ENCODE measurements at regions not wholly inside any gene's neighbourhood (a gene's known extent, or its start where the extent isn't known, plus 50 kb on each side); places are given as distances from the start of the nearest gene placed in this dataset.
A peak's percentile ranks its signal among the peaks of the same experiment; 100 is the strongest.

DNA sequence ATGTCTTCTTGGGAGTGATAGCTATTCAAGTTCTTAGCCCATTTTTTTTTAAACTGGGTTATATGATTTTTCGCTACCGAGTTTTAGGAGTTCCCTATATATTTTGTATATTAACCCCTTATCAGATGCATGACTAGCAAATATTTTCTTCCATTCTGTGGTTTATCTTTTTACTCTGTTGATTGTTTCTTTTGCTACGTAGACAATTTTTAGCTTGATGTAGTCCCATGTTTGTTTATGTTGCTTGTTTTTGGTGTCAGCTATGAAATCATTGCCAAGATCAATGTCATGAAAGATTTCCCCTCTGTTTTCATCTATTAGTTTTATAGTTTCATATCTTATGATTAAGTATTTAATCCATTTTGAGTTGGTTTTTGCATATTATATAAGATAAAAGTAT is 480.5 kb downstream of the CDH11 start:
- no peak for DNase-seq

DNA sequence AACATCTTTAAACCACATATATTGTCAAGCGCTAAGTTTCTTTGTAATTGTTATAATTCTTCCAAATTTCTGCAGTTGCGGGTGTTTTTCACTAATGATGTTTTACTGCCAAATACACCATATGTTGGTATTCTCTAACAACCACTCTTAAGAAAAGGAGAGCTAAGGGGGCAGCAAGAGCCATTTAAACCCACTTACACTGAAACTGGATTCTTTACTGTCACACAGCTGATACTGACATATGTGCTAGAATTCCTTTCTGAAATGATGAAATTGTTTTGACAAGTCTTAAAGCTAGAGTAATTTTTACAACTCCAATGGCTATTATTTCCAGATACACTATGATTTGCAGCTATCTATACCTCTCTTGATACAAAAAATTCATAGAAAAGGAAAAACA is 483.1 kb downstream of the CDH11 start:
- no peak for DNase-seq

DNA sequence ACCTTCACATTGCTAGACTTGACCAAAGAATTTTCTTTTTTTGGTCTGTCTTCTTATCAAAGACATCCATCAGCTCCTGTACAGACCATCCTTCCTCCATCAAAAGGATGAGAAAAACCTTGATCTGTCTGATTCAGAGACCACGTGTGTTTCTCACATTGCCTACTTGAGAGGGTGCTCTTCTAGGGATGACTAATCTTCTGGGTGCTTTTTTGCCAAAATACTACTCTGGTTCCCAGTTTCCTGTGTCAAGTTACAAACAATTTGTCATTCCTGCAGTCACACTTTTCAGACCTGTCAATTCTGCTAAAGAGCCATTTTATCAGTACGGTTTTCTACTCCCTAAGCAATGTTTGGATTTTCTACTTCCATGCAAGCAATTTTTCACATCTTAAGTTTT is 492.2 kb downstream of the CDH11 start:
- DNase-seq = no peak

DNA sequence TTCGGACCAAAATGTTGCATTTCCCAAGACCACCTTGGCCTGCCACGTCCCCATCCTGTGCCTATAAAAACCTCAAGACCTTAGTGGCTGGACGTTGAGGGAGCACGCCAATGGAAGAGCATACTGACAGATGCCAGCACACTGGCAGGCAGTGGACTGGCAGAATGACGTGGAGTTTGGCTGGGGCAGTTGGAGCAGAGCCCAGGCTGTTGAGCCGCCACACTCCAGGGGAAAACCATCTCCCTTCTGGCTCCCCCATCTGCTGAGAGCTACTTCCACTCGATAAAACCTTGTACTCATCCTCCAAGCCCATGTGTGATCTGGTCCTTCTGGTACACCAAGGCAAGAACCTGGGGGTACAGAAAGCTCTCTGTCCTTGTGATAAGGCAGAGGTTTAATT is 494.1 kb downstream of the CDH11 start:
- no peak for DNase-seq

DNA sequence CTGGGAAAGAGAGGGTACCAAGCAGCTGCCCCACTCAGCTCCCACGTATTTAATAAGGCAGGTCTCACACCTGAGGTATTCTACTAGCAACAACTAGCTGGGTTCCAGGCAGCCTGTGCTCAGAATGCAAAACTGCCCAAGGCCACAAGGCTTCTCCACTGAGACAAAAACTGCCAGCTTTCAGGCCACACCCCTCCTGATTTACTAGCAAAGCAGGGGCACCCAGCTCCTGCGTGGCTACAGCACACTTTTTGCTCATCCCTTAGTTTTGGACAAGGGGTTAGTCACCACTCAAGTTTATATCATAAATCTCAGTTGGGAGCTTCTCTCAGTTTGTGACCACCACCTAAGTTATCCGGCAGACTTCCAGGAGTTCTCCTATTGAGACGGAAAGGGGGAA is 494.6 kb downstream of the CDH11 start:
- no peak for DNase-seq

DNA sequence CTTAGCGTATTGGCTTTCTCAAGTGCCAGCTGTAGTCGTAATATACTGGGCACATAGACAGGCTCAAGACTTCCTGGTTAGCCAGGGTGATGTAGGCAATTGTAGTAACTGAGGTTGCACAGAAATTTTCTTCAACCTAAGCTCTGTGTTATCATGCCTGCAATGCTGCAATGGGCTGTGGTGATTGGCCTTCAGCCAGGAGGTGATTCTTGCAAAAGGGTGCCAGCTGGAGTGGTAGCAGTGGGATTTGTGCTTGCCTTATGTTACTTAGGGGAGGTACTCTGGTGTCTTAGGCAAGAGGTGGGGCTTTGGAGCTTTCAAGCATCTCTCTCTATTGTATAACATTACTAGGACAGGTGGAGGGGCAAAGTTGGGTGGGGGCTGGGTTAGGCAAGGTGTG is 495.1 kb downstream of the CDH11 start:
- DNase-seq = no peak

DNA sequence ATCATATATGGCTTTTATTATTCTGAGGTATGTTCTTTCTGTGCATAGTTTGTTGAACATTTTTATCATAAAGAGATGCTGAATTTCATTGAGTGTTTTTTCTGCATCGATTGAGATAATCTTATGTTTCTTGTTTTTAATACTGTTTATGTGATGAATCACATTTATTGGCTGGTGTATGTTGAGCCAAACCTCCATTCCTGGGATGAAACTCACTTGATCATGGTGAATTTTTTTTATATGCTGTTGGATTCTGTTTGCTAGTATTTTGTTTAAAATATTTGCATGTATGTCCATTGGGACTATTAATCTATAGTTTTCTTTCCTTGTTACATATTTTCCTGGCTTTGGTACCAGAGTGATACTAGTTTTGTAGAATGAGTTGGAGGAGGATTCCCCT is 500.2 kb downstream of the CDH11 start:
- no peak for DNase-seq

DNA sequence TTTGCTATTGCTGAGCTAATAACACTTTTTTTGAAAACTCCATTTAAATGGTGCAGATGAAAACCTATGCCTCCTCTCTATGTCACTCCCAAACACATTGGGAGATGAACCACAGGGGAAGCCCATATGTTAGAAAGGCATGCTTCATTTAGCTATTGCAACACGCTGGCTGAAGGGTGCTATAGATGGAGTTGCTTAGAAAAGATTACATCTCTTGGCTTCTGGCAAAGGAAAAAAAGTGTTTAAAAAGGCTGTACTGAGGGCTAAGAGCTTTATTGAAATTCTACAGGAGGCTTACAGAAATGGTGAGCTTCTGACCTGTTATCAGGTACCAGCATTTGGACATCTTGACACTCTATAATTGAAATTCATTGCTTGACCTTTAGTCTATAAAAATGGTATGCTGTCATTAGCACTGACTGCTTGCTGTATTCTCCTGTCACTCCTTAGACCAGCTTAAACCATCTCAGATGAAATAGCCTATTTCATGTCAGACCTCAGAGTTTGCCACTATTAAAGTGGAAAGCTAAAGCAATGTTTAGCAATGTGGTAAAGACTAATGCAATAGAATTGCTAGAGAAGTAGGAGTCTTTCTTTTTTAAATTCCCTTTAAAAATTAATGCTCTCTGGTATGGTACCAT is 503.9 kb downstream of the CDH11 start:
- DNase-seq = no peak

DNA sequence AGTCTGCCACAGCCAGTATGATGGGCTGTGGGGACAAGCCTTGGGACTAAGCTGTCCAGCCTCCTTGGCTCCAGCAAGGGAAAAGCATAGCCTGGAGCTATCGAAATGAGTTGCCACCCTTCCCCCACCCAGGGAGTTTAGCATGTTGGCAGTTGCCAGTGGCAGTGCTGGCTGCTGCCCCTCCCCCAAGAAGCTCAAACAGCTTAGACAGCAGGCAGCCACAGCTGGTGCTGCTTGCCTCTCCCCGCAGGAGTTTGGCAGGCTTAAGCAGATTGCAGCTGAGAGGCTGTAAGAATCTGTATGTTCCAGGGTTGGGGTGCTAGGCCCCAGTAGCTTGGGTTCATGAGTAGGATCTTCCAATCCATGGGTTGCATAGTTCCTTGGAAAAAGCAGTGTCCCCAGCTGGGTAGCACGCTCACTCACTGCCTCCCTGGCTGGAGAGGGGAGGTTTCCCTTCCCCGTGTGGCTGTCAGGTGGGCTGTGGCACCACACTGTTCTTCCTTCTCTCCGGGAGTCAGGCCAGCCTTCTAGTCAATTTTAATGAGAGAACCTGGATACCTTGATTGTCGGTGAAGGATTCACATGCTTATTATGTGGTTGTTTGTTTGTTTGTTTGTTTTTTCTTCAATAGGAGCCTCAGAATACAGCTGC is 506.1 kb downstream of the CDH11 start:
- DNase-seq = peak; percentile 55

DNA sequence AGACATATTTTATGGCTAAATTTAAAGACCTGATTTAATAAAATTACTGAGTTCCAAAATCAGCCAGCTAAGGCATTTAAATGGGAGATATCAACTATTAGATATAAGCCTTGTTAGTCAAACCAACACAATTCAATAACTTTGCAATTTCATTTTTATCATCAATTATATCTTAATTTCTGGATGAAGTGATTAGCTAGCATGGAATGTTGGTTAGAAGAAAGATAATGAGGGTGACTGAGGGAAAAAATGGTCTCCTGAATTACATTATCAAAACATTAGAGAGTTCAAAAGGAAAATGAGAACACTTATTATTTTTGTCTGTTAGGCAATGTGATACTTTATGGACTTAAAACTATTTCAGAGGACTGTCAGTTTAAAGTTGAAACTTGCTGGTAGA is 525.7 kb downstream of the CDH11 start:
- no peak for DNase-seq

DNA sequence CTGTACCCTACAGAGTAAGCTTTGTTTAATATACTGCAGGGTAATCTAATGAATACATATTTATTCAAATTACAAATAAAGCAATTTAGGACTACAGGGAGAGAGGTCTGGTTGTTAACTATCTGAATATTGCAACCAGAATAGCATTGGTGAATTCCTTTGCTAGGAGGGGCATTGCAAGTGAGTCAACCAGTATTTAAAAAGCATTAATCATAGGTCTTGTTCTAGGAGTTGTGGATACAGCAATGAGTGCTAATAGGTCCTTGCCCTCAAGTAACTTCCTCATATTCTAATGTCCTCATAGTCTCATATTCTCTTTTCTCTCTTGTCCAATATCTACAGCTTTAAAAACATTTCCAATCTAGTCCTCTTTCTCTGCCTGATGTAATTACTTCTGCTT is 531.4 kb downstream of the CDH11 start:
- DNase-seq = no peak

DNA sequence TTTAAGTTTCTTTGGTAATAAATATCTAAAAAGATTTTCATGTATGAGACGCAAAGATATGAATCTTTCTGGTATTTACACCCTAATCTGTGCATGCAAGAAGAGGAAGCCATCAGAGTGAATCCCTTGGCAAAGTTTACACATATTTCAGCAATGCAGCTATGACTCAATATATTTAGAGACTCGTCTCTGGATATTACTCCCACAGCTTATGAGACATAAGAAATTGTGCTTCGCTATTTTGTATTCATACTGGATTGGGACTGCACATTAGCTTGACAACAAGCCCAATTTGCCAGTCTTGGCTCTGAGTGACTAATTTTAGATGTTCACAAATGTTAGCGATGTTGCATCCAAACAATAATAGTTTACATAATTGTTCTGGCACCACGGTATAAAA is 532.0 kb downstream of the CDH11 start:
- DNase-seq = no peak

DNA sequence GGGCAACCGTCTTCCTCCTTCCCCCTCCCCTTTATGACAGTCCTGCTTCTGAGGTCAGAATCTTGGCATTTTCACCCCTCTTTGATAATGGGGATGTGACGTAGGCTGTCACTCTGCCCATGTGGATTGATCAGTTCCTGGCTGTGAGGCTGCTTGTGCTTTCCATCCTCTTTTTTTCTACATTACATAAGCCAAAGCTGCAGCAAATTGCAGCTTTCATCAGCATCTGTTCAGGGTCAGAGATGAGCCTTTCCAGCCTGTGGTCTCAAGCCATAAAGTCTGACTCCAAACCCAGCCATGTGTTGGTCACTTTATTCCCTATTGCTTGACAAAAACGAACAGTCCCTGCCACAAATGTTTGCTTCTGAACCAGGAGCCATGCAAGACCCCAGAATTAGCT is 535.1 kb downstream of the CDH11 start:
- DNase-seq = no peak

DNA sequence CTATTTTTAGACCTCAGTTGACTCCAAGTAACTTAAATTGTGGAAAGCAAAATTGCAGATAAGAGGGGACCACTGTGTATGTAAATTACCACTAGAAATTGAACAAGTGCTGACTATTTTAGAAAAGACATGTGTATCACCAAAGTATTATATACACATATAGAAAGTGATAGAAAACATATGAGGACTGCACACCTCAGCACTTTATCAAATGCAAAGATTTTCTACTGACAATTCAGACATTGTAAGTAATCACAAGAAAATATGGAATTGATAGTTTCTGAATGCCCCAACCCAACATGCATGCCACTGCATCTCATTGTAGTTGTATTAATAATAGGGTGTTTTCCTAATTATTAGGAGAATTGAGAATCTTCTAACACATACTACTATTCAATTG is 536.5 kb downstream of the CDH11 start:
- no peak for DNase-seq

DNA sequence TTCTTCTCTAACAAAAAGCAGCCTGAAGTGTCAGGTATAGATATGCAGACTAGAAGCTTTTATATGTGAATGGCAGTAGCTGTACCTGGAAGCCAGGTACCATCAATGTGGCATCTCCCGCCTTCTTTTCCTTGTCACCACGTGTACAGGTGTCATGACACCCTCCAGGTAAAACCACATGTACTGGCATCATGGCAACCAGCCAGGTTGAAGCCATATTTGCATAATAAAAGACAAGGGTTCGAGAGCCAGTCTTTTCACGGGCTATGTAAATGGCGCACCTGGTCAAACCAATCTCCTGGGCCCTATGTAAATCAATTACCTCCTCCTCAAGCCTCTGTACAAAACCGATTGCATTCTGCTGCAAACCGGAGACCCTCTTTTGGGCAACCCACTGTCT is 541.3 kb downstream of the CDH11 start:
- no peak for DNase-seq

DNA sequence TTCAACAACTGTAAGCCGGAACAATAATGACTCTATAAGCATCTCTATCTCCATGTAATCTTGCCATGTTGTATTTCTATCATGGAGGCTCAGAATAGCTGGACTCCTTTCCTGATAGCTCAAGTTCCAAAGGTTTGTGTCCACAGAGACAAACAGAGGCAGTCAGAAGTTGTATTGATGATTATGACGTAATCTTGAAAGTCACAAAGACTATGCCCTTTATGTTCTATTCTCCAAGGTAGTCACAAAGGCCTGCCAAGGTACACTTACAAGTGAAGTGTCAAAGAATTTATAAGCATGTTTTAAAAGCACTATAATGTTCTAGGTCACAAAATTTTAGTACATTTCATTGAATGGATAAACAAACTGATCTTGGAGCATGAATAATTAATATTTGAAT is 542.2 kb downstream of the CDH11 start:
- DNase-seq = no peak

DNA sequence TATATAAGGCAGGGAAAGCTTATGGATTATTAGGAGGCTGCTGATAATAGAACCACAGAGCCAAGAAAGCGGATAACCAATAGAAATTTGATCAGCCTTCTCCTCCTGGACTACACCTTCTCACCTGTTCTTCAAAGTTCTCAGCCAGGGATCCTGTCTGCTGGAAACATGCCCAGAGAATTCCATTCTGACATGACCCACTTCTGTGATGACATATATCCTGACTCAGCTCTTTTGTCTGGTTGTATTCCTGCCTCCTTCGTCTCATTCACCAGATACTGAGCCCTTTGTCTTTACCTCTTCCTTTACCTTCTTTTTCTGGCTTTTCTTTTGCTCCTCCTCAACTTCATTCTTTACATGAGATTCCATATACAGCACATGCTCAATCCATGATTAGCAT is 576.1 kb downstream of the CDH11 start:
- no peak for DNase-seq

DNA sequence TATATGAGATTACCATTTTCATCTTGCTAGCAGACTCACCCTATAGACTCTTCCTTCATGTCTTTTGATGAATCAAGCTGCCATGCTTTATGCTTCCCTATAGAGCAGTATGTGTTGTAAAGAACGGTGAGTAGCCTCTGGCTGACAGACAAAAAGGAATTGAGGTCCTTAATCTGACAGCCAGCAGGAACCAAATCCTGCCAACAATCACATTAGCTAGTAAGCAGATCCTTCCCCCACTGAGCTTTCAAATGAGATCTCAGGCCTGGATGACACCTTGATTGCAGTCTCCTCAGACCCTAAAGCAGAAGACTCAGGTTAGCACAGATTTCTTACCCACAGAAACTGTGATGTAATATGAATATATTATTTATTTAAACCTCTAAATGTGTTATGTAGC is 577.0 kb downstream of the CDH11 start:
- DNase-seq = no peak

DNA sequence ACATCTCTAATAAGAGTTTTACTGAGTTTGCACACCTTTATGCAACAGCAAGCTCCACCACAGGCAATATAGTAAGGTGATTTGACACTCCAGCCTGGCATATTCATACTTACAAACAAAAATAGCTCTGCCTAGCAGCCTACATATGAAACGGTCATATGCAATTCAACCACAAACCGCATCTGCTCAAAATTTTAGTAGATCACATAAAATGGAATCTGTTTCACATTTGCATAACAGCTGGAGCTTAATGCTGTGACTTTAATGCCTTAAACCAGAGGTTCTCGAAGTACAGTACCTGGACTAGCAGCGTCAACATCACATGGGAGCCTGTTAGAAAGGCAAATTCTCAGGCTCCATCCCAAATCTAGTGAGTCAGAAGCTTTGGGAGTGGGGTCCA is 578.4 kb downstream of the CDH11 start:
- no peak for DNase-seq

DNA sequence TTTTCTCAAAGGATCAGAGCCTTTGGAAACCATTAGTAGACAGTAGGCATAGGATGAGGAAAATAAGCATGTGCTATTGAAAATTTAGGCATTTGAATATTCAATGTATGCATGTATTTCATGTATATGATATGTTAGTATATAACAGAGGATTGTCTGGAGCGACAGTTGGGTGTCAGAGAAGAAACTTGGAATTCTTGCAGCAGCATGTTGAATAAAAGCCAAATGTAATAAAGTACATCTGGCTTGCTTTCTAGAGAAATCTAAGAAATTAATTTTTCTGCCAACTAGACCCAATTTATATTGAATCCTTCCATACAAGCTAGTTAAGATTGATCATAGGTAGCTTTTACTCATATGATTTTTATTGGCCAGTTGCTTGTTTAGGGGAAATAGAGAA is 578.8 kb downstream of the CDH11 start:
- DNase-seq = no peak

DNA sequence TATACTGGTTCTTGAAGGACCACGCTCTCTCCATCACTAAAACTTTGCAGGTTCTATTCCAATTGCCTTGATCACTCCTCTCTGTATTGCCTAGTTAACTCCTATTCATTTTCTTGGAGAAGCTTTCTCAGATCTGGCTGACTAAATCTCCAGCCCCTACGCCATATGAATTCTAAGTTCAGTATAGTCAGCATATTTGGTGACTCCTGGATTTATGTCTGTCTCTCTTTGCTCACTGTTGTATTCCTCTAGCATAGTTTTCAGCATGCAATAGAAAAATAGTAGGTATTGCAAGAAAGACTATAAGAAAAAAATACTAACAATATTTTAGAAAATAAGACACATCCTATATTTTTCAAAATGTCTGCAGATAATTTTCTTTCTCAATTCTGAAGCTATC is 579.7 kb downstream of the CDH11 start:
- DNase-seq = no peak

DNA sequence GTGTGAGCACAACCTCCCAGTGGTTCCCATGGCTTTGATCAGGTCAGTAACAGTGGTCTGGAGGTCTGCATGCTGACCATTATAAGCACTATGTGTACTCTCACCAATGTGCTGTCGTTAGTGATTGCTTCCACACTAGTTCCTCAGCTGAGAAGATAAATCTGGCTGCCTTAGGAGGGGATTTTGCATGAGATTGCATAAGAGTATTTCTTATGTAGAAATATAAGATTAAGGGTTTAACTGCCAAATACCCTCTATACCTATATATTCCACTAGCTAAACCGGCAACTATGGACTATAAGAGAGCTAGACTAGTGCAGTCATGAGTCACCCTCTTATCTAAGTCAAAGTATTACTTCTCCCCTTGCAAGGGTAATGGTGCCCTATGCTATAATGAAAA is 580.2 kb downstream of the CDH11 start:
- no peak for DNase-seq

DNA sequence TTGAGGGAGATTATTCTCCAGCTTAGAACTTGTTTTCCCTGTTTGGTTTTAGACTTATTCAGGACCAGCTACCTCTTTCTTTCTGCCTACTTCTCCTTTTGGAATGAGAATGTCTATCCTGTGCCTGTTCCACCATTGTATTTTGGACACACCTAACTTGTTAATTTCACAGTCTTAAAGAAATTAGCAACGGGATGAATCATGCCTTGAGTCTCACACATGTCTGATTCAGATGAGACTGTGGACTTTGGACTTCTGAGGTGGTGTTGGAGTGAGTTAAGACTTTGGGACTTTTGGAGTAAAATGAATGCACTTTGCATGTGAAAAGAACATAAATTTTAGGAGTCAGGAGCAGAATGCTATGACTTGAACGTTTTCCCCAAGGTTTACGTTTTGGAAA is 581.4 kb downstream of the CDH11 start:
- DNase-seq = no peak

DNA sequence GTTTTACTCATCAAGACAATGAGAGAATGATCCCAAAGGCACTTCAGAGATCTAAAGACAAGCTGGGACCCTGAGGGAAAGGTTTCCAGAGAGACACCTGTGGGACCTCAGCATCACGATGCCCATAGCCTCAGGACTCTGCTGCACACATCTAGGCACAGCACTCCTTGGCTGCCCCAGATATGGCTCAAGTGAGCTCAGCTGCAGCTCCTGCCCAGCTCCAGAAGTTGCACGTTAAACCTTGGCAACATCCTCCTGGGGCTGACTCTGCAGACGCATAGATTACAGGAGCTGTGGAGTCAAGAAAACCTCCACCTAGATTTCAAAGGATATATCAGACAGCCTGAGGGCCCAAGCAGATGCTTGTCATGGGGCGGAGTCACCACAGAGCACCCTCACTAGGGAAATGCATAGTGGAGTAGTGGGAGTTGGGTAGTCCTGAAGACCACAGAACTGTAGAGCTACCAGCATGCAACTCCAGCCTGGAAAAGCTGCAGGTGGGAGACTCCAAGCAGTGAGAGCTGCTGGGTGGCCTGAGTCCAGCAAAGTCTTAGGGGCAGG is 582.0 kb downstream of the CDH11 start:
- DNase-seq = no peak

DNA sequence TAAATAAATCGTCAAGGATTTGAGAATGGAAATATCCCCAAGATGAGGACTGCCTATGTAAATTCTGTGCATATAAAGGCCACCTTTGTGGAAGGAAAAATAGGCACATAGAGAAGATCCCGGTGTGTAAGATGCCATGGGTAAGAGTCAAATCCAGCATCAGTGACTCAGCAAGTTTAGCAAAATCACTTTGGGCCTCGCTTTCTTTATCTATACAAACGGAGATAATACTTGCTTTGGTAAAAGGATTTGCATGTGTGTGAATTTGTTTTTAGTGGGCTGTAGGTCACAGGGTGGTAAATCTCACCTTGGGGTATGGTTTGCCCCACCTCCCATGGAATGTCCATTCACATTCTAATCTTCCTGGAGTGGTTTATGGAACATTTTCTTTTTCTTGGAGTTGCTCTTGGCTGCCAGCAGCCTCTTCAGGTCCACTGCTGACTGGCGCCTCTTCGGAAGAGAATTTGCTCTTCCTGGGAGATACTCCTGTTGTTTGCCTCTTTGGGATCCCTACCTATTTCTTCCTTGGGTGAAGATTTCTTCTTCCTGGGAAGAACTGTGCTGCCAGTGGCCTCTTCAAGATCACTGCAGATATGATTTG is 587.6 kb downstream of the CDH11 start:
- no peak for DNase-seq
